HCT116 (cell line): ENCODE measurements at regions not wholly inside any gene's neighbourhood (a gene's known extent, or its start where the extent isn't known, plus 50 kb on each side); places are given as distances from the start of the nearest gene placed in this dataset.

Experiments used
- ATAC-seq: fragments of 200-7000 bp; cut with Tn5 transposase; 2 replicates; pipeline ENCODE4 v1.9.1; 2020; ENCODE audit warnings: mild to moderate bottlenecking, moderate library complexity
- BruUV-seq: library from RNA; stranded (reverse); fragments of 400-500 nt; replicated peaks from 2 replicates; lab custom pipeline; 2021; lab: Mats Ljungman, UMichigan
- CTCF ChIA-PET: fragments of 300-600 bp; sonication (Branson Sonifier 250); formaldehyde crosslinking; loops from one replicate; lab custom pipeline; 2021; ENCODE audit warnings: antibody characterized with exemption; lab: Charles Lee
- POLR2A ChIA-PET: fragments of 300-600, 350-600 bp; sonication (Branson Sonifier 250); formaldehyde crosslinking; loops from one replicate; lab custom pipeline; 2021; ENCODE audit warnings: antibody characterized with exemption; lab: Charles Lee
- RAD21 ChIA-PET, 2 experiments: fragments of 300-600 bp; sonication (Branson Sonifier 250); formaldehyde crosslinking; loops; one replicate each; lab custom pipeline; 2023; ENCODE audit warnings: low total read pairs in 2 of 2; ENCODE audit not compliant: uncharacterized antibody in 2 of 2, unreplicated experiment in 2 of 2, low non-redundant PET in 1 of 2; lab: Charles Lee
- DNase-seq: peaks from one replicate; pipeline ENCODE4 v3.0.0-alpha.2; 2010; ENCODE audit warnings: low read depth, low spot score
- H2AFZ ChIP-seq: fragments of 200-600 bp; shearing (Covaris generic), sonication (generic); 2 replicates; pipeline ENCODE4 v1.6.1; 2017; ENCODE audit warnings: low read depth, mixed run types, mixed read lengths, antibody characterized with exemption, low read length; ENCODE audit not compliant: poor library complexity, severe bottlenecking
- H3K27ac ChIP-seq: 2 replicates; pipeline ENCODE4 v1.5.1; 2012; ENCODE audit warnings: low read depth, low read length
- H3K27me3 ChIP-seq: fragments of 200-600 bp; sonication (generic); 2 replicates; pipeline ENCODE4 v1.6.1; 2016; ENCODE audit warnings: mixed run types, low read length, mixed read lengths; ENCODE audit not compliant: insufficient read depth
- H3K36me3 ChIP-seq, 2 experiments: fragments of 200-500 bp in 1 of 2; fragments of 200-600 bp in 1 of 2; sonication (Bioruptor generic) in 1 of 2; sonication (generic) in 1 of 2; 2 replicates each; pipeline versions ENCODE4 v1.5.1 to v1.6.1; 2014 to 2016; ENCODE audit warnings: low read length in 2 of 2, inconsistent platforms in 1 of 2, mixed read lengths in 1 of 2, mixed run types in 1 of 2; ENCODE audit not compliant: insufficient read depth in 2 of 2, control insufficient read depth in 1 of 2
- H3K4me1 ChIP-seq, 2 experiments: fragments of 200-600 bp in 1 of 2; sonication (generic) in 1 of 2; 2 replicates each; pipeline versions ENCODE4 v1.5.1 to v1.6.1; 2012 to 2017; ENCODE audit warnings: low read length in 2 of 2, inconsistent platforms in 1 of 2, mild to moderate bottlenecking in 1 of 2, mixed read lengths in 1 of 2, mixed run types in 1 of 2, moderate library complexity in 1 of 2; ENCODE audit not compliant: insufficient read depth in 2 of 2, control insufficient read depth in 1 of 2
- H3K4me2 ChIP-seq: fragments of 200-600 bp; sonication (generic); 2 replicates; pipeline ENCODE4 v1.6.1; 2017; ENCODE audit warnings: mixed run types, low read length, mixed read lengths
- H3K4me3 ChIP-seq, 2 experiments: fragments of 200-600 bp in 1 of 2; sonication (generic) in 1 of 2; replicated peaks in 1 of 2; 2 replicates each; pipeline ENCODE4 v1.5.1; 2011 to 2016; ENCODE audit warnings: low read length in 2 of 2, control low read depth in 1 of 2, low read depth in 1 of 2, mild to moderate bottlenecking in 1 of 2, mixed read lengths in 1 of 2, mixed run types in 1 of 2
- H3K79me2 ChIP-seq: fragments of 200-600 bp; sonication (generic); 2 replicates; pipeline ENCODE4 v1.6.1; 2017; ENCODE audit warnings: mild to moderate bottlenecking, mixed run types, low read length, moderate library complexity, mixed read lengths; ENCODE audit not compliant: insufficient read depth
- H3K9ac ChIP-seq: fragments of 200-600 bp; sonication (generic); 2 replicates; pipeline ENCODE4 v1.6.1; 2016; ENCODE audit warnings: low read length, mixed read lengths
- H3K9me2 ChIP-seq: fragments of 200-600 bp; sonication (generic), shearing (Covaris generic); 2 replicates; pipeline ENCODE4 v1.6.1; 2017; ENCODE audit warnings: mixed run types, mild to moderate bottlenecking, moderate library complexity; ENCODE audit not compliant: insufficient read depth
- H3K9me3 ChIP-seq, 2 experiments: fragments of 200-500 bp in 1 of 2; fragments of 200-600 bp in 1 of 2; sonication (Bioruptor generic) in 1 of 2; sonication (generic) in 1 of 2; 2 replicates each; pipeline ENCODE4 v1.6.1; 2014 to 2017; ENCODE audit warnings: low read length in 2 of 2, mixed read lengths in 2 of 2, inconsistent platforms in 1 of 2, low read depth in 1 of 2, mild to moderate bottlenecking in 1 of 2, mixed run types in 1 of 2, moderate library complexity in 1 of 2; ENCODE audit not compliant: control insufficient read depth in 1 of 2, insufficient read depth in 1 of 2
- H4K20me1 ChIP-seq: fragments of 200-600 bp; sonication (generic), shearing (Covaris generic); 2 replicates; pipeline ENCODE4 v1.6.1; 2017; ENCODE audit warnings: mixed run types, mild to moderate bottlenecking, moderate library complexity; ENCODE audit not compliant: insufficient read depth
- CBX3 ChIP-seq: IDR thresholded peaks from 2 replicates; pipeline ENCODE4 v1.6.1; 2012; ENCODE audit warnings: low read depth
- CEBPB ChIP-seq: IDR thresholded peaks from 2 replicates; pipeline ENCODE4 v1.6.1; 2012; ENCODE audit warnings: low read depth
- EGR1 ChIP-seq: IDR thresholded peaks from 2 replicates; pipeline ENCODE4 v1.6.1; 2012; ENCODE audit warnings: low read depth
- EZH2phosphoT487 ChIP-seq: fragments of 200-600 bp; IDR thresholded peaks from 2 replicates; pipeline ENCODE4 v1.6.1; 2018; ENCODE audit warnings: antibody characterized with exemption, borderline replicate concordance
- POLR2A ChIP-seq: IDR thresholded peaks from 2 replicates; pipeline ENCODE4 v1.7.0; 2011; ENCODE audit warnings: borderline replicate concordance; ENCODE audit not compliant: insufficient read depth, insufficient read length; ENCODE audit errors: extremely low read depth
- POLR2AphosphoS5 ChIP-seq: IDR thresholded peaks from 2 replicates; pipeline ENCODE4 v1.6.1; 2011; ENCODE audit warnings: mild to moderate bottlenecking, low read depth, low read length, moderate library complexity
- RAD21 ChIP-seq: IDR thresholded peaks from 2 replicates; pipeline ENCODE4 v1.6.1; 2012; ENCODE audit warnings: low read depth, mild to moderate bottlenecking
- SRF ChIP-seq: IDR thresholded peaks from 2 replicates; pipeline ENCODE4 v1.6.1; 2012; ENCODE audit warnings: low read depth
- TCF7L2 ChIP-seq: IDR thresholded peaks from 2 replicates; pipeline ENCODE4 v1.7.0; 2011; ENCODE audit warnings: borderline replicate concordance, inconsistent platforms; ENCODE audit not compliant: insufficient read depth, insufficient read length; ENCODE audit errors: extremely low read depth
- YY1 ChIP-seq: IDR thresholded peaks from 2 replicates; pipeline ENCODE4 v1.6.1; 2011; ENCODE audit warnings: low read length, low read depth, moderate library complexity, mild to moderate bottlenecking; ENCODE audit not compliant: insufficient replicate concordance; ENCODE audit errors: extremely low read depth
- ZFX ChIP-seq: fragments of 450-650 bp; IDR thresholded peaks from 2 replicates; pipeline ENCODE4 v1.6.1; 2017
- intact Hi-C: fragments of 100-400 bp; cut with micrococcal nuclease; formaldehyde crosslinking; loops from 2 replicates; pipeline ENCODE4 v1.10.0; 2022

DNA sequence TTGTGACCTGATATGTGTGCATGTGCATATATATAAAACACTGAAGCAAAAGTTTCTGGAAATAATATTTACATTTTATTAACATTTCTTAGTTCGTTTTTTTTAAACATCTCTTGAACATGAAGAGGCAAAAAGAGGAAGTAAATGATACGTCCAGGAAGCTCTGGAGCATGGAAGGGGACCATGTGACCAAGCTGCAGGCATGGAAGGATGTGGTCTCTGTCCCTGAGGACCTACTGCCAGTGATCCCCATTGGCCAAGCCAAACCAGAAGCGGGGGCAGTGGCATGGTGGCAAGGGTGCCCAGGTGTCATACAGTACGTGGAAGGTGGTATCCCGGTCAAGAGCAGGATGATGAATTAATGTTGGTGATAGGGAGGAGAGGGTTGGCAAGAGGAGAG lies 268.3 kb upstream of the PROX1 start:
- ChIA-PET POLR2A (no interaction called here), CTCF (no interaction called here), RAD21 (no interaction called here)
- Histone ChIP-seq H3K27ac (no peak overlapping the region), H3K4me3 (no peak overlapping the region), H3K9me2 (no peaks in the 10 kb centered on the region), H3K36me3 (no peaks in the 10 kb centered on the region), H4K20me1 (no peaks in the 10 kb centered on the region), H3K9me3 (no peaks in the 10 kb centered on the region), H3K27me3 (no peaks in the 10 kb centered on the region), H3K4me2 (no peak overlapping the region), H3K79me2 (no peaks in the 10 kb centered on the region), H3K9ac (no peak overlapping the region), H2AFZ (no peak overlapping the region), H3K4me1 (no peaks in the 10 kb centered on the region)
- intact Hi-C loops, result no loop called here
- ATAC-seq (no peak), DNase-seq (no peak)
- no TSS peak for BruUV-seq
- TF ChIP-seq EZH2phosphoT487, result no peak
- TF ChIP-seq CBX3, result no peak
- no peak for TF ChIP-seq POLR2AphosphoS5
- no peak for TF ChIP-seq RAD21
- TF ChIP-seq ZFX, result no peak

GRCh38 chr1:213720032-213720431 lies 267.7 kb upstream of the PROX1 start:
- no peak for ATAC-seq
- H3K4me1 ChIP-seq, result no peaks in the 10 kb centered on the region
- H3K9me3 ChIP-seq, result no peaks in the 10 kb centered on the region
- TF ChIP-seq SRF (no peak), EGR1 (no peak), YY1 (no peak), TCF7L2 (peak; percentile 12), EZH2phosphoT487 (no peak), POLR2A (no peak), CEBPB (no peak), RAD21 (no peak)
- intact Hi-C loops, result no loop called here
- no peak overlapping the region for H3K27ac ChIP-seq
- no peaks in the 10 kb centered on the region for H4K20me1 ChIP-seq
- H3K9ac ChIP-seq, result no peak overlapping the region
- POLR2A ChIA-PET, result no interaction called here
- no peaks in the 10 kb centered on the region for H3K36me3 ChIP-seq
- no peak overlapping the region for H2AFZ ChIP-seq
- RAD21 ChIA-PET, result no interaction called here
- no peak for DNase-seq
- no peaks in the 10 kb centered on the region for H3K79me2 ChIP-seq
- no peaks in the 10 kb centered on the region for H3K9me2 ChIP-seq
- H3K27me3 ChIP-seq, result no peaks in the 10 kb centered on the region
- no TSS peak for BruUV-seq
- CTCF ChIA-PET, result no interaction called here
- no peak overlapping the region for H3K4me2 ChIP-seq
- no peak overlapping the region for H3K4me3 ChIP-seq
